HT1080 (cell line): ENCODE measurements at regions not wholly inside any gene's neighbourhood (a gene's known extent, or its start where the extent isn't known, plus 50 kb on each side); places are given as distances from the start of the nearest gene placed in this dataset.

Experiments used
- DNase-seq: peaks from one replicate; pipeline ENCODE4 v3.0.0-alpha.2; 2015; ENCODE audit warnings: low read depth

GRCh38 chr11:45062115-45062514, 84.3 kb upstream of the PRDM11 start:
- DNase-seq, result no peak

GRCh38 chr11:45062974-45063635, 83.3 kb upstream of the PRDM11 start:
- no peak for DNase-seq

- no peak for DNase-seq
These were observed 82.8 kb upstream of the PRDM11 start for GRCh38 chr11:45063669-45064068.

GRCh38 chr11:45067966-45068365, 78.5 kb upstream of the PRDM11 start:
- DNase-seq, result no peak

- DNase-seq, result no peak
These were observed 75.2 kb upstream of the PRDM11 start for GRCh38 chr11:45071232-45071631.

- no peak for DNase-seq
These were observed 72.7 kb upstream of the PRDM11 start for GRCh38 chr11:45073685-45074141.

- no peak for DNase-seq
These were observed 70.9 kb upstream of the PRDM11 start for GRCh38 chr11:45075519-45075918.

GRCh38 chr11:45075952-45076351, 70.5 kb upstream of the PRDM11 start:
- no peak for DNase-seq

- no peak for DNase-seq
These were observed 69.7 kb upstream of the PRDM11 start for GRCh38 chr11:45076761-45077160.

- DNase-seq, result no peak
These were observed 68.0 kb upstream of the PRDM11 start for GRCh38 chr11:45078236-45079074.

GRCh38 chr11:45079075-45079444, 67.4 kb upstream of the PRDM11 start:
- no peak for DNase-seq

GRCh38 chr11:45079567-45079942, 66.9 kb upstream of the PRDM11 start:
- DNase-seq, result no peak

- DNase-seq, result no peak
These were observed 66.3 kb upstream of the PRDM11 start for GRCh38 chr11:45079943-45080719.

GRCh38 chr11:45082744-45083543, 63.5 kb upstream of the PRDM11 start:
- DNase-seq, result no peak

GRCh38 chr11:45083544-45084087, 62.8 kb upstream of the PRDM11 start:
- DNase-seq, result no peak

- DNase-seq, result no peak
These were observed 60.6 kb upstream of the PRDM11 start for GRCh38 chr11:45085646-45086501.

GRCh38 chr11:45086526-45086925, 59.9 kb upstream of the PRDM11 start:
- no peak for DNase-seq

GRCh38 chr11:45087086-45087899, 59.1 kb upstream of the PRDM11 start:
- no peak for DNase-seq

- no peak for DNase-seq
These were observed 58.6 kb upstream of the PRDM11 start for GRCh38 chr11:45087900-45088160.
